ENCODE measurements at regions not wholly inside any gene's neighbourhood (a gene's known extent, or its start where the extent isn't known, plus 50 kb on each side); places are given as distances from the start of the nearest gene placed in this dataset.

DNA sequence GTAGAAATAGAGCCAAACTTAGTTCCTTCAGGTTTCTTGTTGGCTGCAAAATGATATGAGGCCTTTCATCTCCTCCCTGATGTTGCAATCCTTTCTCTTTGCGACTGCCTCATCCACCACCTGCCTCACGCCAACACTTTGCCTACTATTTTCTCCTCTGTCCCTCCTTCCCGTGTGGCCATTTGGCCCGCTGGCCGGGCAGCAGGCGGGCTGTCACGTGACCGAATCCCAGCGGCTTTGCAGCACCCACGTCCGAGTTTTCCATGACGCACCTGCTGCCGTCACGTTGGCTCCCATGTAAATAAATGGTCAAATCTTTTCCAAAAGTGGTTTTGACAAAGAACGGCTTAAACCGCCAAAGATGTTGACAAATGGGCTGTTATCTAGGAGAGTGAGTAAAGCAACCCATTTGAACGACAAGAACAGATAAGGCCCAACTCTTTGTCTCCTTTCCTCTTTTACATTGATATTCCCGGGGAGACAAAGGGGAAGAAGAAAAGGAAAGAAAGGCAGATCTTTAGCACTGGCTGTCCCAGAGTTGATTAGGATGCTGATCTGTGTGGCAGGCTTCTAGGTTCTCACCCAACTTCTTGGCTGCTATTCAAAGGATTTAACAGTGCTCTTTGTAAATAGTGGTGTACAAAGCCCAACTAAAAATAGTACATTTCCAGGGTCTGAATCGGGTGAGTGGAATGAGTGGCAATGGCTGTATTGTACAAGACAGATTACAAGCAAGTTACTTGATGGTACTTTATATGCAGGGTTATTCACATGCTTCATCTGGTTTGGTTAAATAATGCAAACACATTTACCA, 174.2 kb upstream of the JADE1 start (continued):
- TF ChIP-seq CTCFL (IDR thresholded peaks at IDR 0.05; ENCODE audit: borderline replicate concordance, insufficient read depth, low read depth, low read length, poor library complexity, severe bottlenecking) (no peak), GABPA (tag; conservative IDR thresholded peaks at IDR 0.05; ENCODE audit: low read depth) (peak; percentile 44; the same call in 1 of the 2 replicates), FOXJ3 (CRISPR knock-in tag; IDR thresholded peaks at IDR 0.05) (no peak), E2F3 (CRISPR knock-in tag; IDR thresholded peaks at IDR 0.05) (no peak), BCOR (IDR thresholded peaks at IDR 0.05) (no peak), CHD4 (IDR thresholded peaks at IDR 0.05; ENCODE audit: insufficient read depth, insufficient replicate concordance, low read depth, low read length, poor library complexity, severe bottlenecking) (no peak), FOXJ2 (tag; IDR thresholded peaks at IDR 0.05) (peak; percentile 79), ZC3H8 (IDR thresholded peaks at IDR 0.05) (no peak), HDAC2 (IDR thresholded peaks at IDR 0.05) (peak; percentile 84; the same call in 1 of the 2 replicates), MYBL2 (IDR thresholded peaks at IDR 0.05; ENCODE audit: low read depth) (peak; percentile 76), MYBL2 (CRISPR knock-in tag; IDR thresholded peaks at IDR 0.05; ENCODE audit: borderline replicate concordance) (no peak), ZNF699 (CRISPR knock-in tag; IDR thresholded peaks at IDR 0.05; ENCODE audit: insufficient replicate concordance) (no peak), NCOA4 (IDR thresholded peaks at IDR 0.05; ENCODE audit: partially characterized antibody) (no peak), HDAC6 (IDR thresholded peaks at IDR 0.05; ENCODE audit: low read depth, low read length) (no peak)
- TF ChIP-seq, protein P1, sequence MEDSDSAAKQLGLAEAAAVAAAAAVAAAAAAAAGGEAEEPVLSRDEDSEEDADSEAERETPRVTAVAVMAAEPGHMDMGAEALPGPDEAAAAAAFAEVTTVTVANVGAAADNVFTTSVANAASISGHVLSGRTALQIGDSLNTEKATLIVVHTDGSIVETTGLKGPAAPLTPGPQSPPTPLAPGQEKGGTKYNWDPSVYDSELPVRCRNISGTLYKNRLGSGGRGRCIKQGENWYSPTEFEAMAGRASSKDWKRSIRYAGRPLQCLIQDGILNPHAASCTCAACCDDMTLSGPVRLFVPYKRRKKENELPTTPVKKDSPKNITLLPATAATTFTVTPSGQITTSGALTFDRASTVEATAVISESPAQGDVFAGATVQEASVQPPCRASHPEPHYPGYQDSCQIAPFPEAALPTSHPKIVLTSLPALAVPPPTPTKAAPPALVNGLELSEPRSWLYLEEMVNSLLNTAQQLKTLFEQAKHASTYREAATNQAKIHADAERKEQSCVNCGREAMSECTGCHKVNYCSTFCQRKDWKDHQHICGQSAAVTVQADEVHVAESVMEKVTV (CRISPR knock-in tag; IDR thresholded peaks at IDR 0.05) = no peak
- TF ChIP-seq, protein P2, sequence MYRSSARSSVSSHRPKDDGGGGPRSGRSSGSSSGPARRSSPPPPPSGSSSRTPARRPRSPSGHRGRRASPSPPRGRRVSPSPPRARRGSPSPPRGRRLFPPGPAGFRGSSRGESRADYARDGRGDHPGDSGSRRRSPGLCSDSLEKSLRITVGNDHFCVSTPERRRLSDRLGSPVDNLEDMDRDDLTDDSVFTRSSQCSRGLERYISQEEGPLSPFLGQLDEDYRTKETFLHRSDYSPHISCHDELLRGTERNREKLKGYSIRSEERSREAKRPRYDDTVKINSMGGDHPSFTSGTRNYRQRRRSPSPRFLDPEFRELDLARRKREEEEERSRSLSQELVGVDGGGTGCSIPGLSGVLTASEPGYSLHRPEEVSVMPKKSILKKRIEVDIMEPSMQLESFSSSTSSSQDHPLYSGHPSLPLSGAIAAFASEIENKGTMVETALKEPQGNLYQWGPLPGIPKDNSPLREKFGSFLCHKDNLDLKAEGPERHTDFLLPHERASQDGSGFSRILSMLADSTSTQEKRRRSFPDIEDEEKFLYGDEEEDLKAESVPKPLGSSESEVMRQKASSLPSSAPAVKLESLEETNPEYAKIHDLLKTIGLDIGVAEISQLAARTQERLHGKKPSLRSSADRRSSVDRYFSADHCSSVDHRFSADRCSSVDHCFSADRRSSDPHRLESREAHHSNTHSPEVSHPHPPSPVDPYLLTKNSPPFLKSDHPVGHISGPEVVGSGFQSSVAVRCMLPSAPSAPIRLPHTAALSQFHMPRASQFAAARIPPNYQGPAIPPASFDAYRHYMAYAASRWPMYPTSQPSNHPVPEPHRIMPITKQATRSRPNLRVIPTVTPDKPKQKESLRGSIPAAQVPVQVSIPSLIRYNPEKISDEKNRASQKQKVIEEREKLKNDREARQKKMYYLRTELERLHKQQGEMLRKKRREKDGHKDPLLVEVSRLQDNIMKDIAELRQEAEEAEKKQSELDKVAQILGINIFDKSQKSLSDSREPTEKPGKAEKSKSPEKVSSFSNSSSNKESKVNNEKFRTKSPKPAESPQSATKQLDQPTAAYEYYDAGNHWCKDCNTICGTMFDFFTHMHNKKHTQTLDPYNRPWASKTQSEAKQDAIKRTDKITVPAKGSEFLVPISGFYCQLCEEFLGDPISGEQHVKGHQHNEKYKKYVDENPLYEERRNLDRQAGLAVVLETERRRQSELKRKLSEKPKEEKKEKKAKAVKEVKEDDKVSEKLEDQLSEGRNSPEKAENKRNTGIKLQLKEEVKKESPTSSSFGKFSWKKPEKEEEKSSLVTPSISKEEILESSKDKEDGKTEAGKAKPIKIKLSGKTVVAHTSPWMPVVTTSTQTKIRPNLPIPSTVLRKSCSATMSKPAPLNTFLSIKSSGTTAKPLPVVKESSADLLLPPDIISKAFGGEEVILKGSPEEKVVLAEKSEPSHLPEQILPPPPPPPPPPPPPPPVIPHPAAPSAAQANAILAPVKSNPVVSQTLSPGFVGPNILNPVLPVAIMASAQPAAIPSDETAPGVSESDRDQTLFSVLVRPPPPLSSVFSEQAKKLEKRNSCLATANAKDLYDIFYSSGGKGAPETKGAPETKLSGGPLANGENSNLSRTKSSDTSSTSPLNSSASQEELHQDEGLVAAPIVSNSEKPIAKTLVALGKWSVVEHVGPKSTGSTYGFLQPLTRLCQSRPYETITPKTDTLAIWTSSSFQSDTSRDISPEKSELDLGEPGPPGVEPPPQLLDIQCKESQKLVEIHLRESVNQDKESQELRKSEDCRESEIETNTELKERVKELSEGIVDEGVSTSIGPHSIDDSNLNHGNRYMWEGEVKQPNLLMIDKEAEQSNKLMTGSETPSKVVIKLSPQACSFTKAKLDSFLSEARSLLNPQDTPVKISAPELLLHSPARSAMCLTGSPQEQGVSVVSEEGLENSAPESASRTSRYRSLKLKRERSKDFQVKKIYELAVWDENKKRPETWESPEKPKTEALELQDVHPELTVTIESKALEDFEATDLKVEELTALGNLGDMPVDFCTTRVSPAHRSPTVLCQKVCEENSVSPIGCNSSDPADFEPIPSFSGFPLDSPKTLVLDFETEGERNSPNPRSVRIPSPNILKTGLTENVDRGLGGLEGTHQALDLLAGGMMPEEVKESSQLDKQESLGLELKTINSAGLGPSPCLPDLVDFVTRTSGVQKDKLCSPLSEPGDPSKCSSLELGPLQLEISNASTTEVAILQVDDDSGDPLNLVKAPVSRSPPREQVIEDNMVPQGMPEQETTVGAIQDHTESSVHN (IDR thresholded peaks at IDR 0.05; ENCODE audit: borderline replicate concordance in 1 of 2, low read depth in 1 of 2) = peak in 1 of 2 experiments; percentile 69; a peak in 1 of 4 replicates
